HFF-Myc (cell line): ENCODE measurements at regions not wholly inside any gene's neighbourhood (a gene's known extent, or its start where the extent isn't known, plus 50 kb on each side); places are given as distances from the start of the nearest gene placed in this dataset.

Source experiments
- DNase-seq: peaks from one replicate; pipeline ENCODE4 v3.0.0-alpha.2; 2011; ENCODE audit warnings: low read depth; ENCODE audit errors: extremely low read depth
- H3K4me3 ChIP-seq: replicated peaks from 2 replicates; pipeline ENCODE4 v1.5.1; 2011; ENCODE audit warnings: low read depth, mild to moderate bottlenecking, control low read depth, low read length
- TF ChIP-seq, protein P1 (sequence below): IDR thresholded peaks from 2 replicates; pipeline ENCODE4 v1.5.1; 2012; ENCODE audit warnings: mild to moderate bottlenecking, low read depth, low read length, control low read depth; ENCODE audit errors: missing control alignments

DNA sequence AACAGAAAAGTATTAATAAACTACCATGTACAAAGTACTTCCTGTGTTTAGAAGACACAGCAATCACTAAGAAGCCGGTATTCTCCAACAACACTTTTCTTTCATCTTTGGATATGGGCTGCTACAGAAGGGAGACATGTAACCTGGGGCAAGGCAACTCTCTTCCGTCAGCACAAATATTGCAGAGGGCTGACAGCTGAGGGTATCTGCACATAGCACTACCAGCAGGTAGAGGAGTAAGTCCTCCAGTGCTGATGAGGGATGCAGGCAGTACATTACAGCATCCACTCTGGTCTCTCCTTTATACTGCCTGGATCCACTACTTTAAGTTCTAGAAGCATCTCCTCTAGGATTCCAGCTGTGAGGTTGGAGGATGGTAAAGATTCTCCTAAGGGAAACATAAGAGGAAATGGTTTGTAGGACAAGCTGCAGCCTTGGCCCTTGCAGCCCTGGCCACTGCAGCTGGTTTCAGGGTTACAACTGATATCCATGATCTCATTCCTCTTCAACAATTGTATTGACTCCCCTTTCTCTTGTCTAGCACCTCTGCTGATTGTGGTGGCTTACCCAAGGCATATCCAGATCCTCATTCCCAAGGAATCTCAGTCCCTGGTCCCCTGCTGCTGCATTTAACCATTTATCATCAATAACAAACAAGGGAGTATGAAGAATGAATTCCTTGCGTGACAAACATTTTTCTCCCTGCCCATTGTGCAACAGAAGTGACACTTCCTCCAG, 110.7 kb upstream of the ADGRF1 start:
- H3K4me3 ChIP-seq: no peak overlapping the region
- TF ChIP-seq, protein P1, sequence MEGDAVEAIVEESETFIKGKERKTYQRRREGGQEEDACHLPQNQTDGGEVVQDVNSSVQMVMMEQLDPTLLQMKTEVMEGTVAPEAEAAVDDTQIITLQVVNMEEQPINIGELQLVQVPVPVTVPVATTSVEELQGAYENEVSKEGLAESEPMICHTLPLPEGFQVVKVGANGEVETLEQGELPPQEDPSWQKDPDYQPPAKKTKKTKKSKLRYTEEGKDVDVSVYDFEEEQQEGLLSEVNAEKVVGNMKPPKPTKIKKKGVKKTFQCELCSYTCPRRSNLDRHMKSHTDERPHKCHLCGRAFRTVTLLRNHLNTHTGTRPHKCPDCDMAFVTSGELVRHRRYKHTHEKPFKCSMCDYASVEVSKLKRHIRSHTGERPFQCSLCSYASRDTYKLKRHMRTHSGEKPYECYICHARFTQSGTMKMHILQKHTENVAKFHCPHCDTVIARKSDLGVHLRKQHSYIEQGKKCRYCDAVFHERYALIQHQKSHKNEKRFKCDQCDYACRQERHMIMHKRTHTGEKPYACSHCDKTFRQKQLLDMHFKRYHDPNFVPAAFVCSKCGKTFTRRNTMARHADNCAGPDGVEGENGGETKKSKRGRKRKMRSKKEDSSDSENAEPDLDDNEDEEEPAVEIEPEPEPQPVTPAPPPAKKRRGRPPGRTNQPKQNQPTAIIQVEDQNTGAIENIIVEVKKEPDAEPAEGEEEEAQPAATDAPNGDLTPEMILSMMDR: no peak
- DNase-seq: no peak

DNA sequence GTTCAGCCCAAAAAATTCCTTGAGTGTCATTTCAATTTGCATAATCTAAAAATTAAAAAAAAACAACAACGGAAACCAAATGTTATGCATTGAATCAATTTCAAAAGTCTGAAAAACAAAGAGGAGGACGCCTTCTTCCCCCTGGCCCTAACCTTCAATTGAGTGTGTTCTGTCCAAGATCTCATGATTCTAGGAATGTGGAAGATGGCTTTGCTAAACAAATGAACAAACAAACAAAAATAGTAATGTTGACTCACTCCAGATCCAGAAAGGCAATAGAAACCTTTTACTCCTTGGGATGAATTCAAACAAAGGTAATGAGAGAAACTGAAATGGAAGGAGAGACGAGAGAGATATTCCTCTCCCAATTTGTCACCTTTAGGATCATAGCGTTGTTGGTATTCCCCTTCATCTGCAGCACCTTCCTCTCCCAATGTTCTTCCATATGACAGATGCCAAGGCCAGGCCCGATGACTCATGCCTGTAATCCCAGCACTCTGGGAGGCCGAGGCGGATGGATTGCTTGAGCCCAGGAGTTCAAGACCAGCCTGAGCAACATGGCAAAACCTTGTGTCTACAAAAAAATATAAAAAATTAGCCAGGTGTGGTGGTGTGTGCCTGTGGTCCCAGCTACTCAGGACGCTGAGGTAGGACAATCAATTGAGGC, 109.2 kb upstream of the ADGRF1 start:
- no peak for DNase-seq
- H3K4me3 ChIP-seq: no peak overlapping the region
- TF ChIP-seq, protein P1: no peak

DNA sequence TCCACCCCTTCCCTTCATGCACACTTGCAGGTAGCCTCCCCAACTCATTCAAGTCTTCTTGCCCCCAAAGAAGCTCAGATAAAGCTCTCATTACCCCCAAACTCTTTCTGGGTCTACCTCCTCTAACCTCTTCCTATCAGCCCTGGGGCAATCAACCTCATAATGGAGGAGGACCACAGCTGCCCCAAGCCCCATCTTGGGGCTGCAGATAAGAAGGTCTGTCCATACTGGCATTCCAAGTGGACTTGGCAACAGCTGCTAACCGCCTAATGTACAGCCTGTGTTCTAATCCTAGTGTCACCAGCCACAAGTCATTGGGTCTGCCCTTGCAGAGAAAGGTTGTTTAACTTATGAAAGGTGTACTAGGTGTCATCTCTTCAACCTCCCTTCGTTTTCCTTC, 107.4 kb upstream of the ADGRF1 start:
- no peak for DNase-seq
- H3K4me3 ChIP-seq: no peak overlapping the region
- TF ChIP-seq, protein P1: no peak

DNA sequence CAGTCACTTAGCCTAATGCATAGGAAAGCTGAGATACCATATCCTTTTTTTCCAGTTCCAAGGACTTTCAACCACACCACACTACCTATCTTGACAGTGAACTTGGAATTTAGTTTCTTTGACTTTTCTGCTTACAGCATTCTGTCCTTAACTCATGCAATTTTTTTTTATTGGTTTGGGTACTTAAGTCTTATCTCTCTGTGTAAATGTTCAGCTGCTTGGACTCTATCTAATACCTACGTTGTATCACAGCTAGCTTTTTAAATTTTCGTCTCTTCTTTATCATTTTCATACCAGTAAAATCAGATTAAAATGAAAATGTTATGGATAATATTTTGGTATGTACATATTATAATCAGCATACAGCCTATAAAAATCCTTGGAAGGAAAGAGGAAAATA, 106.9 kb upstream of the ADGRF1 start:
- H3K4me3 ChIP-seq: no peak overlapping the region
- no peak for DNase-seq
- TF ChIP-seq, protein P1: no peak

DNA sequence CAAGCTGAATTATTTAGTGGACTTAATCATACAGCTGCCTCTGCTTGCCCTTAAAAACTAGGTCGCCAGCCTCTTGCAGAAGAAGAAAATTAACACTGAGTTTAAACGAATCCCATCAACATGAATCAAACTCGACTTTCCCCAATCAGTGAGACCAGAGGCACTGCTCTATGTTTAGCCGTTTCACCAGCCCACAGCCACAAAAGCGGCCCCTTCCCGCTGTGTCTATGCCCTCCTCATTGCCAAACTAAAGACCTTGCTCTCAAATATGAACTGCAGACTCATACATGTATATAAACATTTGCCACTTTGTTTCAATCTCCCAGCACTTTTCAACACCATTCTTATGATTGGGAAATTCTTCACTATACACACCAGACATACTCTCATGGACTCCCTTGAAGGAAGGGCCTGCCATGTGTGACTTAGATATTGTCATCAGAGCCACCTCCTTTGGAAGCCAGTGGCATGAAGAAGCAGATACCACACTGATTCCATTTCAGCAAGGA, 105.8 kb upstream of the ADGRF1 start:
- TF ChIP-seq, protein P1: no peak
- H3K4me3 ChIP-seq: no peak overlapping the region
- DNase-seq: no peak

DNA sequence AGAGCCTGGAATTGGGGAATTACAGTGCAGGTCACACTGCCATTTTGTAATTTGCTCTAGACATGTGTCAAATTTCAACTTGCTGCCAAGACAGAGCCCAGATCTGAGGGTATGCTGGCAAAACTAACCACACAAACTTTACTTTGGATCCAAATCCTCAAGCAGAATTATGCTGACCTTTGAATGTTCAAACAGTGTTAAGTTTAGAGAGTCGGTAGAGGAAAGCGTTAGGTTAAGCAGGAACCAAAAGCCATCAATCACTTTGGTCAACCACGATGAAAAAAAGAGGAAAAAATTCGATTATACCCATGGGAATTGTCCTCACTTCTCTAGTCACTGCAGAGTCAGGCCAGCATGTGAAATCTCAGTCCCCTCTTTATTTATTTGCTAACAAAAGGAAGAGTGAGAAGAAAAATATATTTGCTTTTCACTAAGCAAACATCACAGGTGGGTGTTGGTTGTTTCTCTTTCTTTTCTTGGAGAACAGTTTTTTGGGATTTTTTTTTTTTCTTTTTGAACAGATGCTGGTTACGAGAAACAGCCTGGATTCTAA, 105.1 kb upstream of the ADGRF1 start:
- DNase-seq: no peak
- TF ChIP-seq, protein P1: no peak
- no peak overlapping the region for H3K4me3 ChIP-seq
